ENCODE measurements at regions not wholly inside any gene's neighbourhood (a gene's known extent, or its start where the extent isn't known, plus 50 kb on each side); places are given as distances from the start of the nearest gene placed in this dataset.

GRCh38 chr3:15884132-15884531 is 86.4 kb upstream of the ANKRD28 start:
- intact Hi-C loops (cut with micrococcal nuclease): no loop called here
- Mint-ChIP-seq H3K27me3 (peaks cover 0 to 4% (median 0%) of the 10 kb centered on the region in 5 donors), H3K36me3 (peaks cover 0 to 7% (median 5%) of the 10 kb centered on the region in 5 donors), H3K9me3 (peaks cover 0 to 22% (median 7%) of the 10 kb centered on the region in 11 donors), H3K27ac (no peak overlapping the region), H3K4me3 (no peak overlapping the region), H3K4me1 (no peaks in the 10 kb centered on the region)
- ChIA-PET CTCF (no interaction called here), POLR2A (no interaction called here)
- Histone ChIP-seq H3K9me3 (ENCODE audit: control insufficient read depth in 2 of 3, low read length in 3 of 3) (no peaks in the 10 kb centered on the region), H3K36me3 (ENCODE audit: control insufficient read depth in 2 of 3, insufficient read depth in 3 of 3, low read length in 3 of 3) (no peaks in the 10 kb centered on the region), H3K4me1 (ENCODE audit: control insufficient read depth in 2 of 2, insufficient read depth in 2 of 2, low read length in 2 of 2) (no peaks in the 10 kb centered on the region), H3K27ac (ENCODE audit: low read depth, low read length) (no peak overlapping the region), H3K27me3 (ENCODE audit: control insufficient read depth in 2 of 2, insufficient read depth in 2 of 2, low read length in 2 of 2) (no peaks in the 10 kb centered on the region), H3K4me3 (ENCODE audit: low read length) (no peak overlapping the region)
- ATAC-seq: no peak
- no peak for DNase-seq

DNA sequence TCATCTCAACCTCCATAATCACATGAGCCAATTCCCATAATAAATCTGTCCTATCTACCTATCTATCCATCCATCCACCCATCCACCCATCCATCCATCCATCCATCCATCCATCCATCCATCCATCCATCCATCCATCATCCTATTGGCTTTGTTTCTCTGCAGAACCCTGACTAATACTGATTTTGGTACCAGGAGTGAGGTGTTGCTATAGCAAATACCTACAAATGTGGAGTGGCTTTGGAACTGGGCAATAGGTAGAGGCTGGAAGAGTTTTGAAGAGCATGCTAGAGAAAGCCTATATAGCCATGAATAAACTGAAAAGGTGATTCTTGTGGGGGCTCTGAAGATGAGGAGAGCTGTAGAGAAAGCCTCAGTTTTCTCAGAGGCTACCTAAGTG is 88.7 kb upstream of the ANKRD28 start:
- no peak for ATAC-seq
- H3K36me3 Mint-ChIP-seq: peaks cover 0 to 7% (median 5%) of the 10 kb centered on the region in 5 donors

GRCh38 chr3:15887261-15887660 is 89.5 kb upstream of the ANKRD28 start:
- no peaks in the 10 kb centered on the region for H3K4me1 Mint-ChIP-seq
- H3K9me3 Mint-ChIP-seq: peaks cover 0 to 22% (median 6%) of the 10 kb centered on the region in 11 donors
- ATAC-seq (no peak), DNase-seq (no peak)
- H3K27ac Mint-ChIP-seq: no peak overlapping the region
- Histone ChIP-seq H3K36me3 (ENCODE audit: control insufficient read depth in 2 of 3, insufficient read depth in 3 of 3, low read length in 3 of 3) (no peaks in the 10 kb centered on the region), H3K27ac (ENCODE audit: low read depth, low read length) (no peak overlapping the region), H3K27me3 (ENCODE audit: control insufficient read depth in 2 of 2, insufficient read depth in 2 of 2, low read length in 2 of 2) (no peaks in the 10 kb centered on the region), H3K4me1 (ENCODE audit: control insufficient read depth in 2 of 2, insufficient read depth in 2 of 2, low read length in 2 of 2) (no peaks in the 10 kb centered on the region), H3K4me3 (ENCODE audit: low read length) (no peak overlapping the region), H3K9me3 (ENCODE audit: control insufficient read depth in 2 of 3, low read length in 3 of 3) (no peaks in the 10 kb centered on the region)
- intact Hi-C loops (cut with micrococcal nuclease): no loop called here
- peaks cover 0 to 4% (median 0%) of the 10 kb centered on the region in 5 donors for H3K27me3 Mint-ChIP-seq
- CTCF ChIA-PET: no interaction called here
- POLR2A ChIA-PET: no interaction called here
- no peak overlapping the region for H3K4me3 Mint-ChIP-seq
- H3K36me3 Mint-ChIP-seq: peaks cover 0 to 7% (median 5%) of the 10 kb centered on the region in 5 donors

More for the DNA sequence above, 88.7 kb upstream of the ANKRD28 start:
- Histone ChIP-seq H3K36me3 (ENCODE audit: control insufficient read depth in 2 of 3, insufficient read depth in 3 of 3, low read length in 3 of 3) (no peaks in the 10 kb centered on the region), H3K4me1 (ENCODE audit: control insufficient read depth in 2 of 2, insufficient read depth in 2 of 2, low read length in 2 of 2) (no peaks in the 10 kb centered on the region), H3K27me3 (ENCODE audit: control insufficient read depth in 2 of 2, insufficient read depth in 2 of 2, low read length in 2 of 2) (no peaks in the 10 kb centered on the region), H3K4me3 (ENCODE audit: low read length) (no peak overlapping the region), H3K27ac (ENCODE audit: low read depth, low read length) (no peak overlapping the region), H3K9me3 (ENCODE audit: control insufficient read depth in 2 of 3, low read length in 3 of 3) (no peaks in the 10 kb centered on the region)
- Mint-ChIP-seq H3K27ac (no peak overlapping the region), H3K9me3 (peaks cover 0 to 22% (median 6%) of the 10 kb centered on the region in 11 donors), H3K4me1 (no peaks in the 10 kb centered on the region), H3K27me3 (peaks cover 0 to 4% (median 0%) of the 10 kb centered on the region in 5 donors), H3K4me3 (no peak overlapping the region)
- CTCF ChIA-PET: no interaction called here
- DNase-seq: no peak
- POLR2A ChIA-PET: no interaction called here
- intact Hi-C loops (cut with micrococcal nuclease): no loop called here

GRCh38 chr3:15889936-15890335 is 92.2 kb upstream of the ANKRD28 start:
- no peak for ATAC-seq
- CTCF ChIA-PET: no interaction called here

DNA sequence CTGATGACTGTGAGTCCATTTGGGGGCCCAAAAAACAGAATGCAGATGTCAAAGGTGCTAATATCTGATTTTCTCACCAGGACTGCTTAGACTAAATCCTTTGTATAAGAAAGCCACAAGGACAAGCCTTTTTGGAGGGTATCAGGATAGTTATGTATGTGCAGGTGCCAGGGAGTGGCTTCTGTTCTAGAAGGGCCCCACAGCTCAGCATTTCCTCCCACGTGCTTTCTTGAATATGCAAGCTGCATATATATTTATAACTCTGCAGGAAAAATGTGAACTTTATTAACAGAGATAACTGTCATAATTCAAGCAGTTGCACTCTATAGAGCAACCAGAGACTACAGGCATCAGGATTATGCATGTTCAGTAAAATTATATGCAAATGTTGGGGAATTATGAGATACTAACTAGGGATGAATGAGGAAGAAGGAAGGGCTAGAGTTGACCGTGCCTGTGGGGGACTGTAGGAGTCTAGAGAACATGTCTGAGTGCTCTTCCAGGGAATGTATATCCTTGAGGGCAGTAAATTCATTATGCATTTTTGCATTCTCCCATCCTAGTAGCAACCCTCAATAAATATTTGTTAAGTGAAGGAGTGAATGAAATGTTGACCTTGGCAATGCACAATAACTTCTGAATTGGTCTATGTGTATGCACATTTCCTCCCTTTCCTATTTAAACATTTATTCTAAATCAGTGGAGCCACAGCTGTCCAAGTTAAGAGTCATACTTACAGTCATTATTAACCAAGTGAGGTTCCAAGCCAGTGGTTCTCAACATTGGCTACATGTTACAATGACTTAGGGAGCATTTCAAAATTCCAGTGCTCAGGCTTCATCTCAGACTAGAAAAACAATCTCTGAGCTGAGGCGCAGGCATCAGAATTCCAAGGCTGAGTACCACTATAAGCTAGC is 94.8 kb upstream of the ANKRD28 start:
- intact Hi-C loops (cut with micrococcal nuclease): no loop called here
- ChIA-PET POLR2A (no interaction called here), CTCF (no interaction called here)
- H3K9me3 ChIP-seq (ENCODE audit: control insufficient read depth in 2 of 3, low read length in 3 of 3): no peaks in the 10 kb centered on the region
- H3K9me3 Mint-ChIP-seq: peaks cover 0 to 9% (median 0%) of the 10 kb centered on the region in 11 donors
- DNase-seq: no peak
- no peaks in the 10 kb centered on the region for H3K4me1 Mint-ChIP-seq
- H3K27me3 ChIP-seq (ENCODE audit: control insufficient read depth in 2 of 2, insufficient read depth in 2 of 2, low read length in 2 of 2): no peaks in the 10 kb centered on the region
- peaks cover 0 to 2% (median 0%) of the 10 kb centered on the region in 5 donors for H3K27me3 Mint-ChIP-seq
- no peak overlapping the region for H3K27ac ChIP-seq (ENCODE audit: low read depth, low read length)
- H3K4me3 ChIP-seq (ENCODE audit: low read length): no peak overlapping the region
- ATAC-seq: no peak
- H3K36me3 Mint-ChIP-seq: no peaks in the 10 kb centered on the region
- no peaks in the 10 kb centered on the region for H3K4me1 ChIP-seq (ENCODE audit: control insufficient read depth in 2 of 2, insufficient read depth in 2 of 2, low read length in 2 of 2)
- H3K4me3 Mint-ChIP-seq: no peak overlapping the region
- H3K27ac Mint-ChIP-seq: no peak overlapping the region
- no peaks in the 10 kb centered on the region for H3K36me3 ChIP-seq (ENCODE audit: control insufficient read depth in 2 of 3, insufficient read depth in 3 of 3, low read length in 3 of 3)

More at GRCh38 chr3:15889936-15890335, 92.2 kb upstream of the ANKRD28 start:
- Histone ChIP-seq H3K36me3 (ENCODE audit: control insufficient read depth in 2 of 3, insufficient read depth in 3 of 3, low read length in 3 of 3) (no peaks in the 10 kb centered on the region), H3K4me1 (ENCODE audit: control insufficient read depth in 2 of 2, insufficient read depth in 2 of 2, low read length in 2 of 2) (no peaks in the 10 kb centered on the region), H3K4me3 (ENCODE audit: low read length) (no peak overlapping the region), H3K27me3 (ENCODE audit: control insufficient read depth in 2 of 2, insufficient read depth in 2 of 2, low read length in 2 of 2) (no peaks in the 10 kb centered on the region), H3K27ac (ENCODE audit: low read depth, low read length) (no peak overlapping the region), H3K9me3 (ENCODE audit: control insufficient read depth in 2 of 3, low read length in 3 of 3) (no peaks in the 10 kb centered on the region)
- no peak overlapping the region for H3K4me3 Mint-ChIP-seq
- H3K4me1 Mint-ChIP-seq: no peaks in the 10 kb centered on the region
- peaks cover 0 to 22% (median 6%) of the 10 kb centered on the region in 11 donors for H3K9me3 Mint-ChIP-seq
- H3K27ac Mint-ChIP-seq: no peak overlapping the region
- intact Hi-C loops (cut with micrococcal nuclease): no loop called here
- DNase-seq: no peak
- H3K27me3 Mint-ChIP-seq: peaks cover 0 to 4% (median 0%) of the 10 kb centered on the region in 5 donors
- H3K36me3 Mint-ChIP-seq: peaks cover 0 to 7% (median 5%) of the 10 kb centered on the region in 5 donors
- POLR2A ChIA-PET: no interaction called here

- Histone ChIP-seq H3K27me3 (ENCODE audit: control insufficient read depth in 2 of 2, insufficient read depth in 2 of 2, low read length in 2 of 2) (no peaks in the 10 kb centered on the region), H3K4me1 (ENCODE audit: control insufficient read depth in 2 of 2, insufficient read depth in 2 of 2, low read length in 2 of 2) (no peaks in the 10 kb centered on the region), H3K9me3 (ENCODE audit: control insufficient read depth in 2 of 3, low read length in 3 of 3) (no peaks in the 10 kb centered on the region), H3K4me3 (ENCODE audit: low read length) (no peak overlapping the region), H3K27ac (ENCODE audit: low read depth, low read length) (no peak overlapping the region), H3K36me3 (ENCODE audit: control insufficient read depth in 2 of 3, insufficient read depth in 3 of 3, low read length in 3 of 3) (no peaks in the 10 kb centered on the region)
- intact Hi-C loops (cut with micrococcal nuclease): no loop called here
- H3K27me3 Mint-ChIP-seq: peaks cover 0 to 2% (median 0%) of the 10 kb centered on the region in 5 donors
- ATAC-seq: no peak
- peaks cover 0 to 6% (median 0%) of the 10 kb centered on the region in 11 donors for H3K9me3 Mint-ChIP-seq
- H3K36me3 Mint-ChIP-seq: no peaks in the 10 kb centered on the region
- DNase-seq: no peak
- H3K4me3 Mint-ChIP-seq: no peak overlapping the region
- POLR2A ChIA-PET: no interaction called here
- no peak overlapping the region for H3K27ac Mint-ChIP-seq
- CTCF ChIA-PET: no interaction called here
- H3K4me1 Mint-ChIP-seq: no peaks in the 10 kb centered on the region
These were observed 96.6 kb upstream of the ANKRD28 start for GRCh38 chr3:15894382-15894781.

DNA sequence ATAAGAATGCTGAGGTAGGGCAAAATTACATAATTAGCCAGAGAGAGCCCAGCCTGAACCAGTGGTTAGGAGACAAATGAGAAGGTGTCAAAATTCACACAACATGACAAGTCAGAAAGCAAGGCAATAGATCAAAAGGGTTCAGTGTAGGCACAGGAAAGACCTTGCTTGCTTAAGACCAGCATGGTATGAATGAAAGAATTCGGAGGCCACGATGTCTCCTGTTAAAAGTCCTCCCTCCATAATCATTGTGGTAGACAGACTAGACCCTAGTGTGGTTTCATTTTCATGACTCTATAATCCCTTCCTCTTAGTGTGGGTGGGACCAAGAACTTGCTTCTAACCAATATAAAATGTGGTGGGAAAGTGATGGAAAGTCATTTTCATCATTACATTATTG is 98.7 kb upstream of the ANKRD28 start:
- DNase-seq (no peak), ATAC-seq (no peak)
- Histone ChIP-seq H3K27ac (ENCODE audit: low read depth, low read length) (no peak overlapping the region), H3K9me3 (ENCODE audit: control insufficient read depth in 2 of 3, low read length in 3 of 3) (no peaks in the 10 kb centered on the region), H3K36me3 (ENCODE audit: control insufficient read depth in 2 of 3, insufficient read depth in 3 of 3, low read length in 3 of 3) (no peaks in the 10 kb centered on the region), H3K27me3 (ENCODE audit: control insufficient read depth in 2 of 2, insufficient read depth in 2 of 2, low read length in 2 of 2) (no peaks in the 10 kb centered on the region), H3K4me1 (ENCODE audit: control insufficient read depth in 2 of 2, insufficient read depth in 2 of 2, low read length in 2 of 2) (no peaks in the 10 kb centered on the region), H3K4me3 (ENCODE audit: low read length) (no peak overlapping the region)
- intact Hi-C loops (cut with micrococcal nuclease): no loop called here
- Mint-ChIP-seq H3K27me3 (no peaks in the 10 kb centered on the region), H3K36me3 (no peaks in the 10 kb centered on the region), H3K9me3 (peaks cover 0 to 6% (median 0%) of the 10 kb centered on the region in 11 donors), H3K4me3 (no peak overlapping the region), H3K4me1 (no peaks in the 10 kb centered on the region), H3K27ac (no peak overlapping the region)
- CTCF ChIA-PET: no interaction called here
- POLR2A ChIA-PET: no interaction called here

All from naive thymus-derived CD4-positive, alpha-beta T cell (primary cell).